HG02938 (cell line): ENCODE measurements at regions not wholly inside any gene's neighbourhood (a gene's known extent, or its start where the extent isn't known, plus 50 kb on each side); places are given as distances from the start of the nearest gene placed in this dataset.
"Not testable (repeated sequence)": the region's sequence is repeated elsewhere in the genome, so short reads cannot be mapped to it uniquely, and the experiment has no call there.

Experiments used
- ATAC-seq: cut with Tn5 transposase; IDR thresholded peaks from one replicate; pipeline ENCODE4 v1.9.1; 2021; ENCODE audit warnings: mild to moderate bottlenecking, moderate library complexity; ENCODE audit not compliant: unreplicated experiment

- no peak for ATAC-seq
Observed at GRCh38 chr4:146076081-146076480, 99.4 kb upstream of the LSM6 start.

- ATAC-seq = no peak
Observed at GRCh38 chr4:146073517-146073916, 102.0 kb upstream of the LSM6 start.

- no peak for ATAC-seq
Observed at GRCh38 chr4:146072376-146072775, 103.1 kb upstream of the LSM6 start.

GRCh38 chr4:146071390-146071789 lies 104.1 kb upstream of the LSM6 start:
- no peak for ATAC-seq

GRCh38 chr4:146063143-146063542 lies 112.4 kb upstream of the LSM6 start:
- ATAC-seq = no peak

GRCh38 chr4:146062340-146062739 lies 113.2 kb upstream of the LSM6 start:
- no peak for ATAC-seq

GRCh38 chr4:146061610-146062334 lies 113.7 kb upstream of the LSM6 start:
- ATAC-seq = no peak

- ATAC-seq = peak; percentile 73
Observed at GRCh38 chr4:146059865-146060264, 115.7 kb upstream of the LSM6 start.

- no peak for ATAC-seq
Observed at GRCh38 chr4:146059151-146059550, 116.4 kb upstream of the LSM6 start.

- no peak for ATAC-seq
Observed at GRCh38 chr4:146058531-146058930, 117.0 kb upstream of the LSM6 start.

- ATAC-seq = no peak
Observed at GRCh38 chr4:146054676-146055075, 116.1 kb upstream of the ZNF827 start.

- ATAC-seq = no peak
Observed at GRCh38 chr4:146053891-146054290, 115.3 kb upstream of the ZNF827 start.

GRCh38 chr4:146051728-146052391 lies 113.2 kb upstream of the ZNF827 start:
- no peak for ATAC-seq

- no peak for ATAC-seq
Observed at GRCh38 chr4:146051223-146051622, 112.6 kb upstream of the ZNF827 start.

- ATAC-seq = peak; percentile 86
Observed at GRCh38 chr4:146049802-146050201, 111.2 kb upstream of the ZNF827 start.

GRCh38 chr4:146047768-146048167 lies 109.1 kb upstream of the ZNF827 start:
- ATAC-seq = not testable (repeated sequence)

- ATAC-seq = peak; percentile 68
Observed at GRCh38 chr4:146041139-146042004, 102.7 kb upstream of the ZNF827 start.

GRCh38 chr4:146040623-146041022 lies 102.0 kb upstream of the ZNF827 start:
- no peak for ATAC-seq

GRCh38 chr4:146033149-146033548 lies 94.5 kb upstream of the ZNF827 start:
- ATAC-seq = no peak

GRCh38 chr4:146032234-146032860 lies 93.7 kb upstream of the ZNF827 start:
- no peak for ATAC-seq
